HCT116 (cell line): ENCODE measurements at regions not wholly inside any gene's neighbourhood (a gene's known extent, or its start where the extent isn't known, plus 50 kb on each side); places are given as distances from the start of the nearest gene placed in this dataset.

Experiments used
- ATAC-seq: fragments of 200-7000 bp; cut with Tn5 transposase; 2 replicates; pipeline ENCODE4 v1.9.1; 2020; ENCODE audit warnings: mild to moderate bottlenecking, moderate library complexity
- BruUV-seq: library from RNA; stranded (reverse); fragments of 400-500 nt; replicated peaks from 2 replicates; lab custom pipeline; 2021; lab: Mats Ljungman, UMichigan
- CTCF ChIA-PET: fragments of 300-600 bp; sonication (Branson Sonifier 250); formaldehyde crosslinking; loops from one replicate; lab custom pipeline; 2021; ENCODE audit warnings: antibody characterized with exemption; lab: Charles Lee
- POLR2A ChIA-PET: fragments of 300-600, 350-600 bp; sonication (Branson Sonifier 250); formaldehyde crosslinking; loops from one replicate; lab custom pipeline; 2021; ENCODE audit warnings: antibody characterized with exemption; lab: Charles Lee
- RAD21 ChIA-PET, 2 experiments: fragments of 300-600 bp; sonication (Branson Sonifier 250); formaldehyde crosslinking; loops; one replicate each; lab custom pipeline; 2023; ENCODE audit warnings: low total read pairs in 2 of 2; ENCODE audit not compliant: uncharacterized antibody in 2 of 2, unreplicated experiment in 2 of 2, low non-redundant PET in 1 of 2; lab: Charles Lee
- DNase-seq: peaks from one replicate; pipeline ENCODE4 v3.0.0-alpha.2; 2010; ENCODE audit warnings: low read depth, low spot score
- H2AFZ ChIP-seq: fragments of 200-600 bp; shearing (Covaris generic), sonication (generic); 2 replicates; pipeline ENCODE4 v1.6.1; 2017; ENCODE audit warnings: low read depth, mixed run types, mixed read lengths, antibody characterized with exemption, low read length; ENCODE audit not compliant: poor library complexity, severe bottlenecking
- H3K27ac ChIP-seq: 2 replicates; pipeline ENCODE4 v1.5.1; 2012; ENCODE audit warnings: low read depth, low read length
- H3K27me3 ChIP-seq: fragments of 200-600 bp; sonication (generic); 2 replicates; pipeline ENCODE4 v1.6.1; 2016; ENCODE audit warnings: mixed run types, low read length, mixed read lengths; ENCODE audit not compliant: insufficient read depth
- H3K36me3 ChIP-seq, 2 experiments: fragments of 200-500 bp in 1 of 2; fragments of 200-600 bp in 1 of 2; sonication (Bioruptor generic) in 1 of 2; sonication (generic) in 1 of 2; 2 replicates each; pipeline versions ENCODE4 v1.5.1 to v1.6.1; 2014 to 2016; ENCODE audit warnings: low read length in 2 of 2, inconsistent platforms in 1 of 2, mixed read lengths in 1 of 2, mixed run types in 1 of 2; ENCODE audit not compliant: insufficient read depth in 2 of 2, control insufficient read depth in 1 of 2
- H3K4me1 ChIP-seq, 2 experiments: fragments of 200-600 bp in 1 of 2; sonication (generic) in 1 of 2; 2 replicates each; pipeline versions ENCODE4 v1.5.1 to v1.6.1; 2012 to 2017; ENCODE audit warnings: low read length in 2 of 2, inconsistent platforms in 1 of 2, mild to moderate bottlenecking in 1 of 2, mixed read lengths in 1 of 2, mixed run types in 1 of 2, moderate library complexity in 1 of 2; ENCODE audit not compliant: insufficient read depth in 2 of 2, control insufficient read depth in 1 of 2
- H3K4me2 ChIP-seq: fragments of 200-600 bp; sonication (generic); 2 replicates; pipeline ENCODE4 v1.6.1; 2017; ENCODE audit warnings: mixed run types, low read length, mixed read lengths
- H3K4me3 ChIP-seq, 2 experiments: fragments of 200-600 bp in 1 of 2; sonication (generic) in 1 of 2; replicated peaks in 1 of 2; 2 replicates each; pipeline ENCODE4 v1.5.1; 2011 to 2016; ENCODE audit warnings: low read length in 2 of 2, control low read depth in 1 of 2, low read depth in 1 of 2, mild to moderate bottlenecking in 1 of 2, mixed read lengths in 1 of 2, mixed run types in 1 of 2
- H3K79me2 ChIP-seq: fragments of 200-600 bp; sonication (generic); 2 replicates; pipeline ENCODE4 v1.6.1; 2017; ENCODE audit warnings: mild to moderate bottlenecking, mixed run types, low read length, moderate library complexity, mixed read lengths; ENCODE audit not compliant: insufficient read depth
- H3K9ac ChIP-seq: fragments of 200-600 bp; sonication (generic); 2 replicates; pipeline ENCODE4 v1.6.1; 2016; ENCODE audit warnings: low read length, mixed read lengths
- H3K9me2 ChIP-seq: fragments of 200-600 bp; sonication (generic), shearing (Covaris generic); 2 replicates; pipeline ENCODE4 v1.6.1; 2017; ENCODE audit warnings: mixed run types, mild to moderate bottlenecking, moderate library complexity; ENCODE audit not compliant: insufficient read depth
- H3K9me3 ChIP-seq, 2 experiments: fragments of 200-500 bp in 1 of 2; fragments of 200-600 bp in 1 of 2; sonication (Bioruptor generic) in 1 of 2; sonication (generic) in 1 of 2; 2 replicates each; pipeline ENCODE4 v1.6.1; 2014 to 2017; ENCODE audit warnings: low read length in 2 of 2, mixed read lengths in 2 of 2, inconsistent platforms in 1 of 2, low read depth in 1 of 2, mild to moderate bottlenecking in 1 of 2, mixed run types in 1 of 2, moderate library complexity in 1 of 2; ENCODE audit not compliant: control insufficient read depth in 1 of 2, insufficient read depth in 1 of 2
- H4K20me1 ChIP-seq: fragments of 200-600 bp; sonication (generic), shearing (Covaris generic); 2 replicates; pipeline ENCODE4 v1.6.1; 2017; ENCODE audit warnings: mixed run types, mild to moderate bottlenecking, moderate library complexity; ENCODE audit not compliant: insufficient read depth
- CEBPB ChIP-seq: IDR thresholded peaks from 2 replicates; pipeline ENCODE4 v1.6.1; 2012; ENCODE audit warnings: low read depth
- FOSL1 ChIP-seq: IDR thresholded peaks from 2 replicates; pipeline ENCODE4 v1.6.1; 2012; ENCODE audit warnings: low read depth
- JUND ChIP-seq: IDR thresholded peaks from 2 replicates; pipeline ENCODE4 v1.6.1; 2012
- POLR2A ChIP-seq: IDR thresholded peaks from 2 replicates; pipeline ENCODE4 v1.7.0; 2011; ENCODE audit warnings: borderline replicate concordance; ENCODE audit not compliant: insufficient read depth, insufficient read length; ENCODE audit errors: extremely low read depth
- POLR2AphosphoS5 ChIP-seq: IDR thresholded peaks from 2 replicates; pipeline ENCODE4 v1.6.1; 2011; ENCODE audit warnings: mild to moderate bottlenecking, low read depth, low read length, moderate library complexity
- SIN3A ChIP-seq: IDR thresholded peaks from 2 replicates; pipeline ENCODE4 v1.6.1; 2012; ENCODE audit warnings: low read depth
- TCF7L2 ChIP-seq: IDR thresholded peaks from 2 replicates; pipeline ENCODE4 v1.7.0; 2011; ENCODE audit warnings: borderline replicate concordance, inconsistent platforms; ENCODE audit not compliant: insufficient read depth, insufficient read length; ENCODE audit errors: extremely low read depth
- YY1 ChIP-seq: IDR thresholded peaks from 2 replicates; pipeline ENCODE4 v1.6.1; 2011; ENCODE audit warnings: low read length, low read depth, moderate library complexity, mild to moderate bottlenecking; ENCODE audit not compliant: insufficient replicate concordance; ENCODE audit errors: extremely low read depth
- ZFX ChIP-seq: fragments of 450-650 bp; IDR thresholded peaks from 2 replicates; pipeline ENCODE4 v1.6.1; 2017
- intact Hi-C: fragments of 100-400 bp; cut with micrococcal nuclease; formaldehyde crosslinking; loops from 2 replicates; pipeline ENCODE4 v1.10.0; 2022
- TF ChIP-seq, protein P1 (sequence below): IDR thresholded peaks from 2 replicates; pipeline ENCODE4 v1.6.1; 2012; ENCODE audit warnings: low read depth

DNA sequence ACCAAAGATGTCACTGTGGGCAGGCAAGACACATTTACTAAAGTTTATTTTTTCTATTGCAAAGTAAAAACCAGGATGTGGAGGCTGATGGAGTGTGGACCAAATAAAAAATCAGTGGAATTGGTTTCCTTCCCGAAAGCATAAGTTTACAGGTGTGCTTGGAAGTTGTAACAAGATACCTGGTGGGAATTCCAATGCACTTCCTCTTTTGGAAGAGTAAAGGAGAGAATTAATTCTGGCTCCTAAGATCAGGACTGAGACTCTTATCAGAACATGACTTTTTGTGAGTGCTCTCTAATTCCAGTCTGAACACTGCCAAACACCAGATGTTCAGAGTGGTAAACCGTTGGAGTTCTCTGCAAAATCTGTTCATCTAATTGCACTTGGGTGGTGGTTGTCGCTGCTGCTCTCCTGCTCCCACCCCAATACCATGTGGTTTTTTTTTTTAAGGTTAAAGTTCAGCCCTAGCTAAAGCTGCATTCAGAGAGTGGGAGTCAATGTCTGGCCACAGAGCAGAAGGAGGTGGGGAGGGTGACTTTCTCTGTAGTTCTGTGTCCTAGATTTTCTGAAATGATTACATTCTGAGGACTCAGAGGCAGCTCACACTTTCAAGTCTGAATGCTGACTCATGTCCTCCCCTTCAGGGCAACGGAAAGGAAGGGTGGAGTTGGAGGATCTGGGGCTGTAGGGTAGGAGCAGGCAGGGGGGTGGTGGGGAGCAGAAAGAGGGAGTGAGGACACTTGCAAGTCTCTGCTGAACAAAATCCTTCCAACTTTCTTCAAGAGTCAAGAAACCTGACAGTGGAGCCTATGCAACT, 275.8 kb upstream of the PRDM1 start (continued):
- TF ChIP-seq POLR2AphosphoS5 = peak; percentile 33; the same call in 1 of the 2 replicates
- TF ChIP-seq POLR2A = no peak
- TF ChIP-seq ZFX = no peak
- peak; percentile 83 for TF ChIP-seq FOSL1
- no peak for TF ChIP-seq CEBPB
- peak; percentile 63 for TF ChIP-seq TCF7L2

DNA sequence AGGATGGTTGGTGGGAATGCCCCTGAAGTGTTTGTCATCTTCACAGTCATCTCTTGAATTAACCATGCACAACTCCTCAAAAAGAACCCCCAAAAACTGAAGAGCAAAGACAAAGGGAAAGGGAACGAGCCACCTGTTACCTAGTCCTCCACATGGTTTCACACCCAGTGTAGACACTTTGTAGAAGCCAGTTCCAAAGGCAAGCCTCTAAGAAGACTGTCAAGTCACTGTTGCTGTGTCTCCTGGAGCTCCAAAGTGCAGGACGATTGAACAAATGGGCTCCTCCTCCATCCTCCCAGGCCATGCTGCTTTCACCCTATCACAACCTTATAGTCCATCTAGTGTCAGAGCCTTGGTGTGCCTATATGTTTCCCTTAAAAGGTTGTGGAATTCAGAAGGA, 277.6 kb upstream of the PRDM1 start:
- H3K9me3 ChIP-seq = no peaks in the 10 kb centered on the region
- H3K79me2 ChIP-seq = no peaks in the 10 kb centered on the region
- H3K9ac ChIP-seq = no peak overlapping the region
- no peaks in the 10 kb centered on the region for H3K9me2 ChIP-seq
- ChIA-PET RAD21 (no interaction called here), CTCF (no interaction called here), POLR2A (no interaction called here)
- TF ChIP-seq SIN3A (no peak), YY1 (no peak), JUND (no peak)
- TF ChIP-seq, protein P1, sequence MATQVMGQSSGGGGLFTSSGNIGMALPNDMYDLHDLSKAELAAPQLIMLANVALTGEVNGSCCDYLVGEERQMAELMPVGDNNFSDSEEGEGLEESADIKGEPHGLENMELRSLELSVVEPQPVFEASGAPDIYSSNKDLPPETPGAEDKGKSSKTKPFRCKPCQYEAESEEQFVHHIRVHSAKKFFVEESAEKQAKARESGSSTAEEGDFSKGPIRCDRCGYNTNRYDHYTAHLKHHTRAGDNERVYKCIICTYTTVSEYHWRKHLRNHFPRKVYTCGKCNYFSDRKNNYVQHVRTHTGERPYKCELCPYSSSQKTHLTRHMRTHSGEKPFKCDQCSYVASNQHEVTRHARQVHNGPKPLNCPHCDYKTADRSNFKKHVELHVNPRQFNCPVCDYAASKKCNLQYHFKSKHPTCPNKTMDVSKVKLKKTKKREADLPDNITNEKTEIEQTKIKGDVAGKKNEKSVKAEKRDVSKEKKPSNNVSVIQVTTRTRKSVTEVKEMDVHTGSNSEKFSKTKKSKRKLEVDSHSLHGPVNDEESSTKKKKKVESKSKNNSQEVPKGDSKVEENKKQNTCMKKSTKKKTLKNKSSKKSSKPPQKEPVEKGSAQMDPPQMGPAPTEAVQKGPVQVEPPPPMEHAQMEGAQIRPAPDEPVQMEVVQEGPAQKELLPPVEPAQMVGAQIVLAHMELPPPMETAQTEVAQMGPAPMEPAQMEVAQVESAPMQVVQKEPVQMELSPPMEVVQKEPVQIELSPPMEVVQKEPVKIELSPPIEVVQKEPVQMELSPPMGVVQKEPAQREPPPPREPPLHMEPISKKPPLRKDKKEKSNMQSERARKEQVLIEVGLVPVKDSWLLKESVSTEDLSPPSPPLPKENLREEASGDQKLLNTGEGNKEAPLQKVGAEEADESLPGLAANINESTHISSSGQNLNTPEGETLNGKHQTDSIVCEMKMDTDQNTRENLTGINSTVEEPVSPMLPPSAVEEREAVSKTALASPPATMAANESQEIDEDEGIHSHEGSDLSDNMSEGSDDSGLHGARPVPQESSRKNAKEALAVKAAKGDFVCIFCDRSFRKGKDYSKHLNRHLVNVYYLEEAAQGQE = no peak
- no peak overlapping the region for H3K27ac ChIP-seq
- H3K4me2 ChIP-seq = no peak overlapping the region
- H4K20me1 ChIP-seq = no peaks in the 10 kb centered on the region
- H3K4me1 ChIP-seq = peaks cover 8 to 38% of the 10 kb centered on the region in 2 experiments
- no peaks in the 10 kb centered on the region for H3K36me3 ChIP-seq
- no TSS peak for BruUV-seq
- no peaks in the 10 kb centered on the region for H3K27me3 ChIP-seq
- H2AFZ ChIP-seq = no peak overlapping the region
- intact Hi-C loops = no loop called here
- ATAC-seq (no peak), DNase-seq (no peak)
- H3K4me3 ChIP-seq = no peak overlapping the region
